ENCODE measurements at regions not wholly inside any gene's neighbourhood (a gene's known extent, or its start where the extent isn't known, plus 50 kb on each side); places are given as distances from the start of the nearest gene placed in this dataset.
"Not testable (repeated sequence)": the region's sequence is repeated elsewhere in the genome, so short reads cannot be mapped to it uniquely, and the experiment has no call there.

DNA sequence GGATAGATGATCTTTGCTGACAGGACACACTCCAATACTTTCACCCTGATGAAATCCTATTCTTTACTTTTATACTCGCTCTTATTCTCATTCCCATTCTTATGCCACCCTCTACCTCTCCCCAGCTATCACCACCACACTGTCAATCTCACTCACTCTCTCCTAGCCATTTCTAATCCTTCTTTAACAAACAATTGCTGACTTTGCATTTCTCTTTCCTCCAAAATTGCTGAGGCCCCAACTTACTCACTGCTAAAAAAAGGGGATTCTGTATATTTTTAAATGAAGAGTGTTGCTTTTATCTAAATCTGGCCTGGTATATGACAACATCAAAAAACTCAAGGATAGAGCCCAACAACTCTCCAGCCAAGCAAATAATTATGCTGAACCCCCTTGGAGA, 515.4 kb downstream of the MATN1 start:
- DNase-seq (ENCODE audit: low read depth): not testable (repeated sequence)

- not testable (repeated sequence) for DNase-seq (ENCODE audit: low read depth)
Measured at GRCh38 chr1:30206631-30207030, 516.8 kb downstream of the MATN1 start.

- DNase-seq (ENCODE audit: low read depth): not testable (repeated sequence)
Measured at GRCh38 chr1:30204916-30205315, 518.5 kb downstream of the MATN1 start.

DNA sequence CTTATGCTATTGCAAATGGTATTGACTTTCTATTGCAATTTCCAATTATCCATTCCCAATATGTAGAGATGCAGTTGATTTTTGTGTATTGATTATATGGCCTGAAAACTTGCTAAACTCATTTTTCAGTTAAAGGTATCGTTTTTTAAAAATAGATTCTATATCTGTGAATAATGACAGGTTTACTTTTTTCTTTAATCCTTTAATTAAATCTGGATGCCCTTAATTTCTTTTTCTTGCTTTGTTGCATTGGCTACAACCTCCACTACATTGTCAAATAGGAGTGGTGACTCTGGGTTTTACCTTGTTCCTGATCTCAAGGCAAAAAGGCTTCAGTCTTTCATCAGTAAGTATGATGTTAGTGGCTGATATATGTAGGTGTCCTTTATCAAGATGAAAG, 522.4 kb downstream of the MATN1 start:
- no peak for DNase-seq (ENCODE audit: low read depth)

DNA sequence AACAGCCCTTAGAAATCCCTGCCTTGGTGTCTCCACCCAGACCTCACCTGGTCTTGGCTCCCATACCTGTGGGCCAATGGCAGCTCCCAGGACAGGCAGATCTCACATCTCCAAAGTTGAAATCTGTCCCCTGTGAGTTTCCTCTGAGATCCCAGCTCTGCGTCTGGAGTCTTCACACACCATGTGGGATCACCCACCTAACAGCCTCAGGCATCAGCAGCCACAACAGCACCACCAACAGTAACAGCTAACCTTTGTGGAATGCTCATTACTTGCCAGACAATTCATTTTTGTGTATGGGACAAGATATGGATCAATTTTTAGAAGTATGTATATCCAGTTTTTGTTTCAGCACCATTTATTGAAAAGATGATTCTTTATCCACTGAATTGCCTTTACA, 523.2 kb downstream of the MATN1 start:
- DNase-seq (ENCODE audit: low read depth): no peak

DNA sequence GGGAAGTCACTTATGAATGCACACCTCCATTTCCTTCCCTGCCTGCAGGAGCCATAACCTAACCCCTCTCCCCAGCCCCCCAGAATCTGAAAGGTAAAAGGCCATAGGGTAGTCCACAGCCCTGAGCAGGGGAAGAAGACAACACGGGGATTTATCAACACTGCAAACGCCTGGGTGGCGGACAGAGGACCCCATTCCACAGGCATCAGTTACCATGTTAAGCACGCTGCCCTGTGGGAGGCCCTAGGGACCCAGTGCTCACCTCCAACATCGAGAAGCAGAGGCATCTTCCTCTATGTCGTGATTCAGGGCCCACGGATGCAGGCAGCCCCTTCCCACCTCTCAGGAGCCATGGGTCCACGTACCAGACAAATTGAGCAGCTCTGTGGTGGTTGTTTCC, 523.8 kb downstream of the MATN1 start:
- no peak for DNase-seq (ENCODE audit: low read depth)

DNA sequence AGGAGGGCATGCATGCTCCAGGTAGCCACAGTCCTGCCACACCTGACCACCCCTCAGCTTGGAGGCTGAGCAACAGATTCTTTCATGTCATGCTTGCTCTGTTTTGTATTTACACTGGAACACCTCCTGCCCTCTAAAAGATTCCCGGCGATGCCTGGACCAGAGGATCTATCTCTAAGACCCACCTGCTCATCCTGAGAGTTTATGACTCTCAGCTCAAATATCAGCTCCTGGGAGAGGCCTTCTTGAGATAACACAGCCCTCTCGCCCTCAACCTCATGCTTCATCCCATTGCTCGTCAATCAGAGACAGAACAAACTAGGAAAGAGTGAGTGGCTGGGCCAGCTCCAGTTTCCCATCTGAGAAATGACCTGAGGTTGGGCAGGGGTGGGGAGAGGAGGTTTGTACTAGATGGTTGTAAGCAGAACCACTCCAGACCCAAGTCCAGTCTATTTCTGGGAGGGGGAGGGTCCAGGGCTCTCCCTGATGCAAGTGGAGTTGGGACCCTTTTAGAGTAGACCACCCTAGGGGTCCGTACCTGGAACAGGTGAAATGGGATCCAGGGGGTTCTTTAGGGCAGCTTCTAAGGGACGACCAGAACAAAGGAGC, 524.5 kb downstream of the MATN1 start:
- no peak for DNase-seq (ENCODE audit: low read depth)

- no peak for DNase-seq (ENCODE audit: low read depth)
Measured at GRCh38 chr1:30198451-30198760, 525.0 kb downstream of the MATN1 start.

- DNase-seq (ENCODE audit: low read depth): no peak
Measured at GRCh38 chr1:30197639-30198450, 525.5 kb downstream of the MATN1 start.

DNA sequence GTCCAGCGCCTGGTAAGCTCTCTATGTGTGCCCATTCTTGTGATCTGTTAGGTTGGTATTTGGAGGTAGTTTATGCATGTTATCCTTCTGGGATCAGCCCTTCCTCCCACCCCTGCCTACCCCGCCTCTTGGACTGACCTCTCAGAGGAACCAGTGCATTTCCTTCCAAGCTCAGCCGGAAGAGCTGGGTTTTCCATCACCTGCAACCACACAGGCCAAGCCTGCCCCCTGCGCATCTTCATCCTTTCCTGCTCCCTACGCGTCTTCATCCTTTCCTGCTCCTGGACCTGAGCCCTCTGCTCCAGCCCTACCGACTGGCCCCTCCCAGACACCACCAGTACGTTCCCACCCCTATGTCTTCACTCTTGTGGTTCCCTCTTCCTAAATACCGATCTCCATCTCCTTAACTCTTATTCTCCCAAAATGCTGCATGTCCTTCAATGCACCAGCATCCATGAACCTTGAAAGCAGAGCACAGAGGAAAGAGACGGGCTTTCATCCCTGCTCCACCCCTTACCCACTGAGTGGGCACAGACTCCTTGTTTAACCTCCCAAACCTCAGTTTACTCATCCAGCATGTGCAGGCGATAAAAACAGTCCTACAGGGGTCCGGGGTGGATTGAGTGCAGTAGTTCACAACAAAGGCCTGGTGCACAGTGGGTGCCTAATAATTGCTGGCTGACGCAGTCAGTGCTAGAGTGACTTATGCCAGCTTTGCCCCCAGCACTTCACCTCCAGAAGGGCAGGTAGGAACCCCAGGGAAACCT, 526.3 kb downstream of the MATN1 start:
- no peak for DNase-seq (ENCODE audit: low read depth)

DNA sequence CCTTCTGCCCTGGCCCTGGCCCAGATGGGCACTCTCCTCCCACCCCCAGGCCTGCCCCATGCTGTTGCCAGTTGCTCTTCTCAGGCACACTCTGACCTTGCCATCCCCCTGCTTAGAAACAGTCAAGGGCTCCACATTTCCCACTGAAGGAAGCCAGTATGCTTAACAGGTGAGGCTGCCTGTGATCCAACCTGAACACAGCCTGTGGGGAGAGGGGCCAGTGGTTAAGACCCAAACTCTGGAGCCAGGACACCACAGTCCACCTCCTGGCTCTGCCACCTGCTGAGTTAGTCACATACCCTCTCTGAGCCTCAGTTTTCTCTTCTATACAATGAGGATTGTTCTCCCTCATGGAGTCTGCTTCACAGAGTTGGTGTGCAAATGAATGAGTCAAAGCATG, 526.9 kb downstream of the MATN1 start:
- no peak for DNase-seq (ENCODE audit: low read depth)

GRCh38 chr1:30195424-30196134, 527.8 kb downstream of the MATN1 start:
- DNase-seq (ENCODE audit: low read depth): no peak

DNA sequence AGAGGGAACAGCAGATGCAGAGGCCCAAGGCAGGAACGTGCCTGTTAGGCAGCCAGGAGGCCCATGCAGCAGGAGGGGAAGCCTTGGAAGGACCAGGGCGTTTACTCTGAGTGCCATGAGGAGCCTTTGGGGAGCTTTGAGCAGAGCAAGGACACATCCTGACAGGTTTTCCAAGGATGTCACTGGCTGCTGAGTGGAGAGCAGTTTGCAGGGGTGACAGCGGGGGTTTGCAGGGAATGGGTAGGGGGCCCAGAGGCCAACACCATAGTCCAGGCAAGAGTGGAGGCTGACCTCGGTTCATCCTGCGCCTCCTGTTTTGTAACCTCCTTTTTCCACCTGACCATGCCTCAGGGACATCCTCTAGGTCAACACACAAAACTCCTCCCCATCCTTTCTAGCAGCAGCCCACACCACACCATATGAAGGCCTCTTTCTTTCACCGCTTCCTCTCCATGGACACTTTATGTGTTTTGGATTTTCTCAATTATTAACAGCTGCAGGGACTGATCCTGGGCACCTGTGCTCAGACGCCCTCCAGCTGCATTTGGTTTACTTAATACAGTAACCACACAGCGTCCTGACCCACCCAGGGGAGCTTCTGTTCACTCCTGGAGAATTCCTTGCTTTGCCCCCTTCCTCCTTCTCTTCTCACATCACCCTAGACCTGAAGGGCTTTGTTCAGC, 528.5 kb downstream of the MATN1 start:
- no peak for DNase-seq (ENCODE audit: low read depth)

DNA sequence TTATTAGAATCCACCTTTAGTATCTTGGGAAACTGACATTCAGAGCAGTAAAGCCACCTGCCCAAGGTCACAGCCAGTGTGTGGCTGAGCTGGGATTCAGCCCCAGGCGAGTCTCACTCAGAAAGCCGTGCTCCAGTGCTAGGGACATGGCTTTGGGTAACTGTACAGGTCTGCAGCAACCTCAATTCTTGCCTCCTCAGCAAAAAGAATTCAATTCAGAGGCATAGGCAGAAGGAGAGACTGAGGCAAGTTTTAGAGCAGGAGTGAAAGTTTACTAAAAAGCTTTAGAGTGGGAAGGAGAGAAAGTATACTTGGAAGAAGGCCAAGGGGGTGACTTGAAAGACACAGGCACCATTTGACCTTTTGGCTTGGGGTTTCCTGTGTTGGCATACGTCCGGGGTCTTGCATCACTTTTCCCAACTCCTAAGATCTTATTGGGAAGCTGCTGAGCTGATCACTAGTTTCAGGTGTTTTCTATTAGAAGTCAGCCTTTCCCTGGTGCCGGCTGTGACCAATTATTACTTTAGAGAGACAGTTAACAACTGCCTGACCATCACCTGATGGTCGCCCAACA, 529.3 kb downstream of the MATN1 start:
- no peak for DNase-seq (ENCODE audit: low read depth)

DNA sequence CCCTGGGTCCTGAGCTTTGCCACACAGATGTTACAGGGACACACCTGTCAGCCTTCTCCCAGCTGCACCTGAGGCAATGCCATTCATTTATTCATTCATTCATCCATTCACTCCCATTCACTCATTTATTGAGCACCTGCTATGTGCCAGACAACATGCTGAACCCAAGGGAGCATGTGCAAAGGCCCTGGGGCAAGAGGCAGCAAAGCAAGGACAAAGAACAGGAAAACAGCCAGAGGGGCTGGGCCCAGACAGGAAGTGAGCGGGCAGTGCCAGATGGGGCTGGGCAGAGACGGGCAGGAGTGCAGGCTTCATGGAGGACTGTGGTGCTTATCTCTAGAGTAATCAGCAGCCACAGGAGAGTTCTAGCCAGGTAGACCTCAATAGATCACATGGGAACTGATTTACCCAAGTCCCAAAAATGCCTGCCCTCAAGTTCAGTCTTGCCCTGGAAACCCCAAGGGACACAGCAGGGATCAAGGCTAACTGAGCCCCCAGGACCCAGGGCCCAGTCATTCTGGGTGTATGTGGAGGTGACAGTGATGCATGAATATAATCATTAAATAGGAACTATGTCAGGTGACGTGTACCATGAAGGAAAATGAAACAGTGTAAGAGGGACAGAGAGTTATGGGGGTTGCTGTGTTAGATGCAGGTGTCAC, 530.3 kb downstream of the MATN1 start:
- no peak for DNase-seq (ENCODE audit: low read depth)

GRCh38 chr1:30191154-30191702, 532.2 kb downstream of the MATN1 start:
- DNase-seq (ENCODE audit: low read depth): peak; percentile 18

GRCh38 chr1:30190511-30191153, 532.8 kb downstream of the MATN1 start:
- no peak for DNase-seq (ENCODE audit: low read depth)

GRCh38 chr1:30189818-30190500, 533.4 kb downstream of the MATN1 start:
- DNase-seq (ENCODE audit: low read depth): no peak

GRCh38 chr1:30188999-30189398, 534.4 kb downstream of the MATN1 start:
- DNase-seq (ENCODE audit: low read depth): no peak

Measured in LHCN-M2 (cell line).